ENCODE measurements at regions not wholly inside any gene's neighbourhood (a gene's known extent, or its start where the extent isn't known, plus 50 kb on each side); places are given as distances from the start of the nearest gene placed in this dataset.
"Not testable (repeated sequence)": the region's sequence is repeated elsewhere in the genome, so short reads cannot be mapped to it uniquely, and the experiment has no call there.

- H3K36me3 ChIP-seq: no peaks in the 10 kb centered on the region
- no peaks in the 10 kb centered on the region for H3K9me3 ChIP-seq
- TF ChIP-seq CTCF (IDR thresholded peaks at IDR 0.05): no peak
- no peak for DNase-seq
- H3K27ac ChIP-seq: no peak overlapping the region
- no peaks in the 10 kb centered on the region for H3K27me3 ChIP-seq
- H3K4me3 ChIP-seq: no peak overlapping the region
- intact Hi-C loops (cut with DNase I): no loop called here
- no peaks in the 10 kb centered on the region for H3K4me1 ChIP-seq
- no peak overlapping the region for H3K9ac ChIP-seq (ENCODE audit: low read depth in 2 of 2, low read length in 2 of 2)
Measured at GRCh38 chr10:7039859-7040258, 371.0 kb downstream of the SFMBT2 start.

- no peaks in the 10 kb centered on the region for H3K27me3 ChIP-seq
- no peak overlapping the region for H3K4me3 ChIP-seq
- H3K36me3 ChIP-seq: no peaks in the 10 kb centered on the region
- DNase-seq: no peak
- no peak for TF ChIP-seq CTCF (IDR thresholded peaks at IDR 0.05)
- no peak overlapping the region for H3K9ac ChIP-seq (ENCODE audit: low read depth in 2 of 2, low read length in 2 of 2)
- no peak overlapping the region for H3K27ac ChIP-seq
- H3K9me3 ChIP-seq: no peaks in the 10 kb centered on the region
- H3K4me1 ChIP-seq: no peaks in the 10 kb centered on the region
- intact Hi-C loops (cut with DNase I): no loop called here
Measured at GRCh38 chr10:7038416-7038815, 372.4 kb downstream of the SFMBT2 start.

GRCh38 chr10:7037434-7037833 lies 373.4 kb downstream of the SFMBT2 start:
- H3K36me3 ChIP-seq; H3K27me3 ChIP-seq; H3K27ac ChIP-seq; H3K4me3 ChIP-seq; H3K4me1 ChIP-seq; intact Hi-C loops (cut with DNase I); H3K9me3 ChIP-seq; H3K9ac ChIP-seq (ENCODE audit: low read depth in 2 of 2, low read length in 2 of 2); DNase-seq: not testable (repeated sequence)

GRCh38 chr10:7036951-7037350 lies 373.9 kb downstream of the SFMBT2 start:
- no peaks in the 10 kb centered on the region for H3K27me3 ChIP-seq
- no peaks in the 10 kb centered on the region for H3K4me1 ChIP-seq
- no peak overlapping the region for H3K27ac ChIP-seq
- no peak for TF ChIP-seq CTCF (IDR thresholded peaks at IDR 0.05)
- intact Hi-C loops (cut with DNase I): no loop called here
- DNase-seq: no peak
- H3K9me3 ChIP-seq: no peaks in the 10 kb centered on the region
- no peaks in the 10 kb centered on the region for H3K36me3 ChIP-seq
- H3K9ac ChIP-seq (ENCODE audit: low read depth in 2 of 2, low read length in 2 of 2): no peak overlapping the region
- no peak overlapping the region for H3K4me3 ChIP-seq

GRCh38 chr10:7035126-7035761 lies 375.6 kb downstream of the SFMBT2 start:
- Histone ChIP-seq H3K4me3 (no peak overlapping the region), H3K9me3 (no peaks in the 10 kb centered on the region), H3K4me1 (no peaks in the 10 kb centered on the region), H3K27ac (no peak overlapping the region), H3K36me3 (no peaks in the 10 kb centered on the region), H3K9ac (ENCODE audit: low read depth in 2 of 2, low read length in 2 of 2) (no peak overlapping the region), H3K27me3 (no peaks in the 10 kb centered on the region)
- TF ChIP-seq CTCF (IDR thresholded peaks at IDR 0.05): no peak
- intact Hi-C loops (cut with DNase I): no loop called here
- DNase-seq: no peak

- intact Hi-C loops (cut with DNase I): no loop called here
- no peak overlapping the region for H3K9ac ChIP-seq (ENCODE audit: low read depth in 2 of 2, low read length in 2 of 2)
Measured at GRCh38 chr10:7033031-7033430, 377.8 kb downstream of the SFMBT2 start.

More at GRCh38 chr10:7033031-7033430, 377.8 kb downstream of the SFMBT2 start:
- Histone ChIP-seq H3K36me3 (no peaks in the 10 kb centered on the region), H3K27ac (no peak overlapping the region), H3K9me3 (no peaks in the 10 kb centered on the region), H3K4me3 (no peak overlapping the region), H3K27me3 (no peaks in the 10 kb centered on the region), H3K4me1 (no peaks in the 10 kb centered on the region)
- no peak for DNase-seq
- no peak for TF ChIP-seq CTCF (IDR thresholded peaks at IDR 0.05)
